ENCODE measurements at regions not wholly inside any gene's neighbourhood (a gene's known extent, or its start where the extent isn't known, plus 50 kb on each side); places are given as distances from the start of the nearest gene placed in this dataset.

DNA sequence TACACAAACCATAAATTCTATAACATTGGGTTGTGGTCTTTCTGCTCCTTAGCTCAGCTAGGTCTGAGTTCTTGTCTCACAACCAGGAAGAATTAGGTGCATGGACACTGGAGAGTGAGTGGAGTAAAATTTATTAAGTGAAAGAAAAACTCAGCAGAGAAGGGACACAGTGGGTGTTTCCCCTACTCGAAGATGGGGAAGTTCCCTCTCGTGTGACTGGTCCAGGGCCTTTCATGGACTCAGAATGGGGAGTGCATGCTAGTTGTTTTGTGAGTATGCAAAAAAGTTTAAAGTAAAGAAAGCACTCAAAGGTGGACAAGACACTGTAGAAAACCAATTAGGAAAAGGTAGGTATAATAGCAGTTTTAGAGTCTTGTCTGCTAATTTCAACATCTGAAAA is 215.5 kb upstream of the RORA start:
- no peak overlapping the region for H4K8ac ChIP-seq (ENCODE audit: low read depth in 2 of 2, low read length in 2 of 2)
- no peak overlapping the region for H3K4ac ChIP-seq (ENCODE audit: low read depth, low read length)
- no peaks in the 10 kb centered on the region for H3K79me1 ChIP-seq (ENCODE audit: low read depth in 1 of 2, low read length in 2 of 2)
- H2BK15ac ChIP-seq (ENCODE audit: low read depth, low read length) = no peak overlapping the region
- H2AK5ac ChIP-seq (ENCODE audit: low read depth, low read length) = no peak overlapping the region
- WGBS, 2 experiments (ENCODE audit: extremely low coverage in 2 of 2, insufficient read length in 1 of 2) = no CpG with 5 or more reads among the region's 2 CpGs
- H3K56ac ChIP-seq (ENCODE audit: extremely low read depth, insufficient read depth, low read length) = no peak overlapping the region
- H2BK20ac ChIP-seq (ENCODE audit: low read depth, low read length) = no peak overlapping the region
- no peak overlapping the region for H2BK5ac ChIP-seq (ENCODE audit: low read depth, low read length, poor library complexity, severe bottlenecking)
- ATAC-seq (ENCODE audit: low read depth) (no peak), DNase-seq (no peak)
- H3K4me1 ChIP-seq (ENCODE audit: control insufficient read depth, insufficient read depth, low read length) = no peaks in the 10 kb centered on the region
- TF ChIP-seq MXI1 (IDR thresholded peaks at IDR 0.05; ENCODE audit: borderline replicate concordance, low read depth, low read length) (no peak), NFE2L2 (IDR thresholded peaks at IDR 0.05; ENCODE audit: low read depth, low read length) (no peak), CHD1 (IDR thresholded peaks at IDR 0.05; ENCODE audit: low read depth, low read length) (no peak), MAFK (IDR thresholded peaks at IDR 0.05; ENCODE audit: low read depth, low read length) (no peak)
- TF ChIP-seq, protein P1, sequence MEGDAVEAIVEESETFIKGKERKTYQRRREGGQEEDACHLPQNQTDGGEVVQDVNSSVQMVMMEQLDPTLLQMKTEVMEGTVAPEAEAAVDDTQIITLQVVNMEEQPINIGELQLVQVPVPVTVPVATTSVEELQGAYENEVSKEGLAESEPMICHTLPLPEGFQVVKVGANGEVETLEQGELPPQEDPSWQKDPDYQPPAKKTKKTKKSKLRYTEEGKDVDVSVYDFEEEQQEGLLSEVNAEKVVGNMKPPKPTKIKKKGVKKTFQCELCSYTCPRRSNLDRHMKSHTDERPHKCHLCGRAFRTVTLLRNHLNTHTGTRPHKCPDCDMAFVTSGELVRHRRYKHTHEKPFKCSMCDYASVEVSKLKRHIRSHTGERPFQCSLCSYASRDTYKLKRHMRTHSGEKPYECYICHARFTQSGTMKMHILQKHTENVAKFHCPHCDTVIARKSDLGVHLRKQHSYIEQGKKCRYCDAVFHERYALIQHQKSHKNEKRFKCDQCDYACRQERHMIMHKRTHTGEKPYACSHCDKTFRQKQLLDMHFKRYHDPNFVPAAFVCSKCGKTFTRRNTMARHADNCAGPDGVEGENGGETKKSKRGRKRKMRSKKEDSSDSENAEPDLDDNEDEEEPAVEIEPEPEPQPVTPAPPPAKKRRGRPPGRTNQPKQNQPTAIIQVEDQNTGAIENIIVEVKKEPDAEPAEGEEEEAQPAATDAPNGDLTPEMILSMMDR (conservative IDR thresholded peaks at IDR 0.05; ENCODE audit: low read depth, low read length) = no peak
- no peak overlapping the region for H3K9ac ChIP-seq (ENCODE audit: low read depth, low read length)
- no peak overlapping the region for H2AK9ac ChIP-seq (replicated peaks; ENCODE audit: low read depth, low read length, poor library complexity)
- no peaks in the 10 kb centered on the region for H3K27me3 ChIP-seq (ENCODE audit: control insufficient read depth, insufficient read depth, low read length)
- no peak overlapping the region for H4K5ac ChIP-seq (ENCODE audit: low read depth, low read length)
- ChIA-PET CTCF (no interaction called here), POLR2A (ENCODE audit: unreplicated experiment) (no interaction called here)
- in situ Hi-C loops (cut with MboI; ENCODE audit: low sequenced_read_pairs) = no loop called here
- H3K9me1 ChIP-seq (ENCODE audit: insufficient read depth, low read length) = no peaks in the 10 kb centered on the region
- H3K23ac ChIP-seq (ENCODE audit: low read depth, low read length) = no peak overlapping the region
- no peak overlapping the region for H2AFZ ChIP-seq (replicated peaks; ENCODE audit: low read length, poor library complexity)
- no peaks in the 10 kb centered on the region for H3K9me3 ChIP-seq (ENCODE audit: control insufficient read depth, insufficient read depth, low read length)
- no peak overlapping the region for H2BK120ac ChIP-seq (ENCODE audit: low read depth, low read length)
- dilution Hi-C loops (cut with HindIII; ENCODE audit: low sequenced_read_pairs, unreplicated experiment) = no loop called here
- no peaks in the 10 kb centered on the region for H4K20me1 ChIP-seq (ENCODE audit: insufficient read depth, low read length)
- H3K18ac ChIP-seq (ENCODE audit: low read depth, low read length) = no peak overlapping the region
- no peaks in the 10 kb centered on the region for H3K36me3 ChIP-seq (ENCODE audit: control insufficient read depth, insufficient read depth, low read length)
- no peak overlapping the region for H3K14ac ChIP-seq (replicated peaks; ENCODE audit: low read depth, low read length)
- H3K4me2 ChIP-seq (ENCODE audit: low read depth, low read length) = no peak overlapping the region
- no peak overlapping the region for H3K4me3 ChIP-seq (ENCODE audit: insufficient read depth, low read depth, low read length)
- BruUV-seq (replicated peaks) = no TSS peak
- H3K27ac ChIP-seq (ENCODE audit: insufficient read depth, low read length) = no peak overlapping the region
- no peak overlapping the region for H4K91ac ChIP-seq (ENCODE audit: insufficient read depth, low read depth, low read length)
- intact Hi-C loops (cut with micrococcal nuclease) = no loop called here
